Gastroesophageal sphincter (tissue), 3 donors: ENCODE measurements at regions not wholly inside any gene's neighbourhood (a gene's known extent, or its start where the extent isn't known, plus 50 kb on each side); places are given as distances from the start of the nearest gene placed in this dataset.

Experiments
- EP300 ChIP-seq: sonication (generic); formaldehyde crosslinking; IDR thresholded peaks from one replicate; pipeline ENCODE4 v1.6.1; 2017; ENCODE audit warnings: antibody characterized with exemption, mild to moderate bottlenecking
- POLR2AphosphoS5 ChIP-seq: sonication (generic); formaldehyde crosslinking; IDR thresholded peaks from one replicate; pipeline ENCODE4 v1.6.1; 2017; ENCODE audit warnings: antibody characterized with exemption
- TF ChIP-seq, protein P1 (sequence below), 4 experiments: fragments of 200-600 bp in 2 of 4; fragments of 450-650 bp in 2 of 4; sonication (generic) in 1 of 4; IDR thresholded peaks; one replicate each; pipeline ENCODE4 v1.5.1; 2017 to 2019; ENCODE audit warnings: antibody characterized with exemption in 4 of 4, mild to moderate bottlenecking in 2 of 4, moderate library complexity in 2 of 4

DNA sequence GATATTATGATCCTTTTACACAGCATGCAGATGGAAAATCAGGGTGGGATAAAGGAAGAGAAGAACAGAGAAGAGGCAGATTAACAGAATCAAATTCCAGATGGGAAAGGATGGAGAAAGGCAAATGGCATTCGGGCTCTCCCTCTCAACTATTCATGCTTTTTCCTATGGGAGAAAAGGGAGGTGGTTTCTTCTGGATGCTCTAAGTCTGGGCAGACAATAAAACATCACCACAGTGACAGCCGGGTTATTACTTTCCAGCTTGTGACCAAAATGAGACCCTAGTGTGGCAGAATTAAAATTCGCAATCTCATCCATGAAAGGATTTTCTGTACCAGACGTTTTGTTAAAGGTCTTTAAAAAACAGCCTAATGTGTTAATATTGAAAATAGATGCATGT, 440.7 kb downstream of the RND3 start:
- TF ChIP-seq, protein P1, sequence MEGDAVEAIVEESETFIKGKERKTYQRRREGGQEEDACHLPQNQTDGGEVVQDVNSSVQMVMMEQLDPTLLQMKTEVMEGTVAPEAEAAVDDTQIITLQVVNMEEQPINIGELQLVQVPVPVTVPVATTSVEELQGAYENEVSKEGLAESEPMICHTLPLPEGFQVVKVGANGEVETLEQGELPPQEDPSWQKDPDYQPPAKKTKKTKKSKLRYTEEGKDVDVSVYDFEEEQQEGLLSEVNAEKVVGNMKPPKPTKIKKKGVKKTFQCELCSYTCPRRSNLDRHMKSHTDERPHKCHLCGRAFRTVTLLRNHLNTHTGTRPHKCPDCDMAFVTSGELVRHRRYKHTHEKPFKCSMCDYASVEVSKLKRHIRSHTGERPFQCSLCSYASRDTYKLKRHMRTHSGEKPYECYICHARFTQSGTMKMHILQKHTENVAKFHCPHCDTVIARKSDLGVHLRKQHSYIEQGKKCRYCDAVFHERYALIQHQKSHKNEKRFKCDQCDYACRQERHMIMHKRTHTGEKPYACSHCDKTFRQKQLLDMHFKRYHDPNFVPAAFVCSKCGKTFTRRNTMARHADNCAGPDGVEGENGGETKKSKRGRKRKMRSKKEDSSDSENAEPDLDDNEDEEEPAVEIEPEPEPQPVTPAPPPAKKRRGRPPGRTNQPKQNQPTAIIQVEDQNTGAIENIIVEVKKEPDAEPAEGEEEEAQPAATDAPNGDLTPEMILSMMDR (IDR thresholded peaks at IDR 0.05) = no peak
- TF ChIP-seq POLR2AphosphoS5 (no peak), EP300 (no peak)
